K562 (cell line): ENCODE measurements at regions not wholly inside any gene's neighbourhood (a gene's known extent, or its start where the extent isn't known, plus 50 kb on each side); places are given as distances from the start of the nearest gene placed in this dataset.
"Not testable (repeated sequence)": the region's sequence is repeated elsewhere in the genome, so short reads cannot be mapped to it uniquely, and the experiment has no call there.

Experiments
- ATAC-seq: fragments of 200-7000 bp; cut with Tn5 transposase; 3 replicates; pipeline ENCODE4 v1.9.1; 2020; ENCODE audit warnings: moderate library complexity
- BruUV-seq: library from RNA; stranded (reverse); fragments of 400-500 nt; replicated peaks from 2 replicates; lab custom pipeline; 2021; lab: Mats Ljungman, UMichigan
- CTCF ChIA-PET: fragments of 300-600 bp; formaldehyde crosslinking; extraction: SDS; loops from one replicate; lab custom pipeline; 2021; ENCODE audit warnings: low intra/inter-chr PET ratio; lab: Yijun Ruan, JAX
- POLR2A ChIA-PET: fragments of 300-600, 350-650 bp; sonication (Branson Sonifier 250); formaldehyde crosslinking; extraction: SDS; loops from one replicate; lab custom pipeline; 2021; ENCODE audit warnings: antibody characterized with exemption, inconsistent platforms; lab: Yijun Ruan, JAX
- DNase-seq, 4 experiments: peaks; one replicate each; pipeline versions ENCODE4 v3.0.0 to v3.0.0-alpha.2; 2011 to 2018; ENCODE audit warnings: low spot score in 3 of 4, mixed read lengths in 3 of 4; ENCODE audit errors: extremely low read depth in 1 of 4
- FAIRE-seq: peaks from 2 replicates; lab custom pipeline; 2011; peaks lifted over from hg19 to GRCh38; lab: Jason Lieb, UNC
- H2AFZ ChIP-seq: 2 replicates; pipeline ENCODE4 v1.6.0; 2011; ENCODE audit warnings: low read depth, low read length, control low read depth, inconsistent platforms
- H3K27ac ChIP-seq: fragments of 200-600 bp; 3 replicates; pipeline ENCODE4 v1.8.0; 2011; ENCODE audit warnings: low read depth, mild to moderate bottlenecking, control low read depth, inconsistent platforms, low read length, moderate library complexity, mixed read lengths; ENCODE audit errors: extremely low read depth
- H3K27me3 ChIP-seq, 2 experiments: fragments of 300-600 bp in 1 of 2; 2 replicates in 1 of 2; 3 replicates in 1 of 2; pipeline versions ENCODE4 v1.6.0 to v1.8.0; 2011; ENCODE audit warnings: inconsistent platforms in 2 of 2, low read length in 2 of 2, mild to moderate bottlenecking in 1 of 2, mixed read lengths in 1 of 2, moderate library complexity in 1 of 2; ENCODE audit not compliant: control insufficient read depth in 2 of 2, insufficient read depth in 2 of 2
- H3K36me3 ChIP-seq: fragments of 300-600 bp; 3 replicates; pipeline ENCODE4 v1.8.0; 2011; ENCODE audit warnings: mild to moderate bottlenecking, low read length, inconsistent platforms; ENCODE audit not compliant: control insufficient read depth, insufficient read depth
- H3K4me1 ChIP-seq, 2 experiments: fragments of 200-600 bp in 1 of 2; replicated peaks in 1 of 2; 2 replicates in 1 of 2; 3 replicates in 1 of 2; pipeline versions ENCODE4 v1.5.1 to v1.8.0; 2011; ENCODE audit warnings: inconsistent platforms in 2 of 2, low read length in 2 of 2, mild to moderate bottlenecking in 1 of 2, mixed read lengths in 1 of 2, moderate library complexity in 1 of 2; ENCODE audit not compliant: control insufficient read depth in 2 of 2, insufficient read depth in 2 of 2
- H3K4me2 ChIP-seq: 2 replicates; pipeline ENCODE4 v1.6.1; 2011; ENCODE audit warnings: low read length, control low read depth, inconsistent platforms, mixed read lengths; ENCODE audit not compliant: insufficient read depth
- H3K4me3 ChIP-seq: fragments of 200-600 bp; sonication (generic), shearing (Covaris generic); 2 replicates; pipeline ENCODE4 v1.5.1; 2016; ENCODE audit warnings: control low read depth, inconsistent platforms
- H3K79me2 ChIP-seq: fragments of 200-600 bp; 3 replicates; pipeline ENCODE4 v1.8.0; 2011; ENCODE audit warnings: low read length, inconsistent platforms; ENCODE audit not compliant: control insufficient read depth, insufficient read depth
- H3K9ac ChIP-seq, 2 experiments: 2 replicates each; pipeline versions ENCODE4 v1.6.0 to v1.6.1; 2011; ENCODE audit warnings: low read depth in 2 of 2, low read length in 2 of 2, control low read depth in 1 of 2, inconsistent platforms in 1 of 2, mild to moderate bottlenecking in 1 of 2, mixed read lengths in 1 of 2; ENCODE audit not compliant: insufficient read depth in 1 of 2
- H3K9me1 ChIP-seq: one replicate; pipeline ENCODE4 v1.6.0; 2011; ENCODE audit warnings: inconsistent platforms, mild to moderate bottlenecking, low read length, moderate library complexity; ENCODE audit not compliant: control insufficient read depth, insufficient read depth
- H3K9me3 ChIP-seq: replicated peaks from 2 replicates; pipeline ENCODE4 v1.5.1; 2011; ENCODE audit warnings: low read depth, low read length, inconsistent platforms; ENCODE audit not compliant: control insufficient read depth, insufficient read depth
- H4K20me1 ChIP-seq: replicated peaks from 2 replicates; pipeline ENCODE4 v1.6.1; 2011; ENCODE audit warnings: low read length, inconsistent platforms, mixed read lengths; ENCODE audit not compliant: control insufficient read depth, insufficient read depth
- FOXK1 ChIP-seq: sonication (generic); formaldehyde crosslinking; IDR thresholded peaks from 2 replicates; pipeline ENCODE4 v1.8.0; 2022; ENCODE audit warnings: missing genetic modification reagents, mild to moderate bottlenecking, borderline replicate concordance
- NKRF ChIP-seq: fragments of 450-650 bp; IDR thresholded peaks from 2 replicates; pipeline ENCODE4 v1.6.1; 2016; ENCODE audit warnings: borderline replicate concordance
- WGBS: fragments of 100-300 bp; shearing (Covaris generic); methylation state at CpG from one replicate; pipeline ENCODE4 v1.1.6; 2016; ENCODE audit warnings: low coverage, mixed read lengths; ENCODE audit not compliant: insufficient coverage; ENCODE audit errors: missing lambda C conversion rate; 5-methylcytosine and 5-hydroxymethylcytosine counted together
- in situ Hi-C: fragments of 300-500 bp; cut with MboI; formaldehyde crosslinking; loops from 4 replicates; pipeline ENCODE4 v1.15.0; 2018; ENCODE audit warnings: inconsistent platforms, mixed read lengths
- intact Hi-C: fragments of 100-400 bp; cut with micrococcal nuclease; formaldehyde crosslinking; loops from 2 replicates; pipeline ENCODE4 v1.14.2; 2022

GRCh38 chr6:109881953-109882490, 96.1 kb upstream of the GPR6 start:
- WGBS, result 9% methylated on average over 1 of the region's 1 CpG
- H3K27ac ChIP-seq, DNase-seq, CTCF ChIA-PET, H3K9me3 ChIP-seq, H3K9ac ChIP-seq, H3K4me3 ChIP-seq, H3K4me2 ChIP-seq, intact Hi-C loops, in situ Hi-C loops, H2AFZ ChIP-seq, FAIRE-seq, H3K4me1 ChIP-seq, H4K20me1 ChIP-seq, BruUV-seq, ATAC-seq, H3K27me3 ChIP-seq, H3K9me1 ChIP-seq, H3K36me3 ChIP-seq, H3K79me2 ChIP-seq: not testable (repeated sequence)
- POLR2A ChIA-PET, result interaction anchor here (1.2 kb wide), 1 partner anchor 10 kb away, joined by 3 read pairs; no protein-coding TSS in a partner anchor

- H3K4me1 ChIP-seq, result no peaks in the 10 kb centered on the region
- no peak overlapping the region for H3K4me3 ChIP-seq
- ChIA-PET POLR2A (no interaction called here), CTCF (interaction anchor here (1.3 kb wide), 1 partner anchor 148 kb away, joined by 3 read pairs; no protein-coding TSS in a partner anchor)
- H3K9ac ChIP-seq, result no peak overlapping the region
- FAIRE-seq (no peak), DNase-seq (no peak), ATAC-seq (no peak)
- TF ChIP-seq FOXK1 (no peak), NKRF (no peak)
- BruUV-seq, result no TSS peak
- no peaks in the 10 kb centered on the region for H3K9me1 ChIP-seq
- no peaks in the 10 kb centered on the region for H3K9me3 ChIP-seq
- H2AFZ ChIP-seq, result no peak overlapping the region
- 0% methylated on average over 5 of the region's 5 CpGs for WGBS
- no peaks in the 10 kb centered on the region for H4K20me1 ChIP-seq
- intact Hi-C loops, result loop anchor here (10.0 kb wide), 1 partner anchor 143 kb away; no protein-coding TSS in a partner anchor
- no peaks in the 10 kb centered on the region for H3K79me2 ChIP-seq
- in situ Hi-C loops, result no loop called here
- H3K36me3 ChIP-seq, result no peaks in the 10 kb centered on the region
- H3K27ac ChIP-seq, result no peak overlapping the region
- no peak overlapping the region for H3K4me2 ChIP-seq
- H3K27me3 ChIP-seq, result peaks cover 11 to 58% of the 10 kb centered on the region in 2 experiments; a peak in 4 of 5 replicates
Measured at GRCh38 chr6:109891924-109892323, 86.2 kb upstream of the GPR6 start.
